Stimulated activated CD4-positive, alpha-beta T cell treated with anti-CD3 and anti-CD28 coated beads, Interleukin-1b, Interleukin-23, amount 100 ng/mL, for 1 hour (primary cell): ENCODE measurements at regions not wholly inside any gene's neighbourhood (a gene's known extent, or its start where the extent isn't known, plus 50 kb on each side); places are given as distances from the start of the nearest gene placed in this dataset.
"Not testable (repeated sequence)": the region's sequence is repeated elsewhere in the genome, so short reads cannot be mapped to it uniquely, and the experiment has no call there.

Experiments used
- DNase-seq, 2 donors: peaks; one replicate each; pipeline ENCODE4 v3.0.0-alpha.2; 2020; ENCODE audit warnings: low read depth in 2 of 2

- no peak for DNase-seq
Observed at GRCh38 chr18:67010919-67011318, 407.0 kb upstream of the CDH19 start.

DNA sequence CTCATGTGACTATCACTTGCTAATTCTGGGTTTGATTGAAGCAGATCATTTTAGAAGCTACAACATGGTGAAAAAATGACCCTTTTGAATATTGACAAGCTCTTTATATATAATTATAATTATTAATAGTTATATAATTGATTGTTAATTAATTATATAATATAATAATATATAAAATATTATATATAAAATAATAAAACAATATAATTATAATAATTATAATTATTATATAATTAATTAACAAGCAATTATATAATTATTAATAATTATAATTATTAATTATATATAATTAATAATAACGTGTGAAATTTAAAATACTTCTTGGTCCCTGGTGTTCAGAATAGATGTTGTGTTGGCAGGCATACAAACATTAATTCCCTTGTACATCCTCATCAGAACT is 404.1 kb upstream of the CDH19 start:
- no peak for DNase-seq

- DNase-seq, result no peak
Observed at GRCh38 chr18:67007085-67007484, 403.2 kb upstream of the CDH19 start.

GRCh38 chr18:67001052-67001451 is 397.2 kb upstream of the CDH19 start:
- no peak for DNase-seq

- no peak for DNase-seq
Observed at GRCh38 chr18:66999003-66999402, 395.1 kb upstream of the CDH19 start.

GRCh38 chr18:66995270-66995669 is 391.4 kb upstream of the CDH19 start:
- DNase-seq, result no peak

GRCh38 chr18:66994790-66995189 is 390.9 kb upstream of the CDH19 start:
- DNase-seq, result no peak

DNA sequence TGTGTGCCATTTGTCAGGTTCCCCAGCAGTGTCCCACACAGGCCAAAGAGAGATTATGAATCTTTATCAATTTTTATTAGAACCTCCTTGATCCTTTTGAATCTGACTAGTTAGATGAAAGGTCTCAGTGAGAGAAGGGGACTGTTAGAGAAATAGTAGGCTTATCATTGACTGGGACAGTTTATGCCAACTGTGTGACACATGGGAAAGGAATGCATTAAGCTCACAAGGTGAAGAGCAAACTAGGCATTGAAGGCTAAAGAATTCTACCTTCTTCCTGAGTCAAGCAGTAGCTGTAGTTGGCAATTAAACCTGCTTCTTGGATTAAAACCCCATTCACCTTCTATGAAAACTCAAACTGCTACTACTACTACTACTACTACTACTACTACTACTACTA is 389.6 kb upstream of the CDH19 start:
- no peak for DNase-seq

DNA sequence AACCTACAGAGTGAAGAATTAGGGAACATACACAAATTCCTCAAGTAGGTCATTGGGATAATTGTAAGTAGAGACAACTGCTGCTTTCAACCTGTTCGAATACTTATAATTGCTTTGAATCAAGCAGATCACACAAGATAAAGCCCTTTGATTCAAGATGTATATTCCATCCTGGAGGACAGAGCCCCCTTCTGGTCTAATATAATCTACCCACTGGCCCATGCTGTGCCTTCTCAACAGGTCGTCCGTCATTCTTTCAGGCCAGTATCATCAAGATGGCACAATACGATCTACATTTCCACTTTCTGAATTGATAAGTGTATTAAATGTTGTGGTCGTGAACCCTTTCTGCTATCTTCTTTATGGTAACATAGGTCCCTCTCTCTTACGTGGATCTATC is 387.0 kb upstream of the CDH19 start:
- no peak for DNase-seq

- no peak for DNase-seq
Observed at GRCh38 chr18:66979009-66979408, 375.1 kb upstream of the CDH19 start.

GRCh38 chr18:66972681-66973080 is 368.8 kb upstream of the CDH19 start:
- no peak for DNase-seq

DNA sequence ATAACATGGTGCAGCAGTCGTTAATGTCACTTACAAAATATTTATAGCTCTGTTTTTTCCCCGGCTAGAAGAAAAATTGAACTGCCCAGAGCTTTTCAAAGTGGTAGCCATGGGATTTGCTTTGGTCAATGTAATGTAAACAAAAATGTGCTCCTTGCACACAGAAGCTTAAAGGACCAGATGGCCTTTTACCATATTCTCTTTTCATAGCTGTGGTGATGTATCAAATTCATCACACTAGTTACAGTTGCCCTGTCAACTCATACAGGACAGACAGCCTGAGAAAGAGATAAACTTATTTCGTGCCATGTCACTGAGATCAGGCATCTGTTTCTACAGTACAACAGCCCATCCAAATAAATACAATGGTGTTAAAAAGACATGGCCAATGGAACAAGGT is 368.1 kb upstream of the CDH19 start:
- no peak for DNase-seq

DNA sequence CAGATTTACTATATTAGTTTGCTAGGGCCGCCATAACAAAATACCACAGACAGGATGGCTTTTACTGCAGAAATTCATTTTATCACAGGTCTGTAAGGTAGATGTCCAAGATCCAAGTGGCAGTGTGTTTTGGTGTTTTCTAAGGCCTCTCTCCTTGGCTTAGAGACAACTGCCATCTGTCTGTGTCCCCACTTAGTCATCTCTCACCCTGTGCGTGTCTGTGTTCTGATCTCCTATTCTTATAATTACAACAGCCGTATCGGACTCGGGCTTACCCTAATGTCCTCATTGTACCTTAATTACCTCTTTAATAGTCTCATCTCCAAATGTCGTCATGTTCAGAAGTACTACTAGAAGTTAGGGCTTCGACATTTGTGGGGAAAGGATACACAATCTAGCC is 362.3 kb upstream of the CDH19 start:
- DNase-seq, result no peak

- DNase-seq, result no peak
Observed at GRCh38 chr18:66958309-66958708, 354.4 kb upstream of the CDH19 start.

- no peak for DNase-seq
Observed at GRCh38 chr18:66951750-66952149, 347.9 kb upstream of the CDH19 start.

- no peak for DNase-seq
Observed at GRCh38 chr18:66949419-66949818, 345.5 kb upstream of the CDH19 start.

DNA sequence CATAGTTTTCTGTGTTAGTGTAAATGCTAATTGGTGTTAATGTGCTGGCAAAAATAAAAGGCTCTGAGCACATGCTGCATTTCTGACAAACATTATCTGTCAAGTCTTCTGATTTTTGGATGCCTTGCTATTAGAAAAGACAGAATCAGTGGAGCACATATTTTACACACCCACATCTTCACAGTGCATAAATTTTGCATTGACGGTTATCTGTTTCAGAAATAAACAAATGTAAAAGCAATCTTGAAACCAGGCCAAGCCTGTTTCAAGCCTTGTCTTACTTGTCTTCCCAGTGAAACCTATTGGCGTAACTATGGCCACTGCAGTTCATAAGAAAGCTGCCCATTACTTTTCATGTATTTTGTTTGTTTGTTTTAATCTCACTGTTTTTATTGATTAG is 333.7 kb upstream of the CDH19 start:
- no peak for DNase-seq

DNA sequence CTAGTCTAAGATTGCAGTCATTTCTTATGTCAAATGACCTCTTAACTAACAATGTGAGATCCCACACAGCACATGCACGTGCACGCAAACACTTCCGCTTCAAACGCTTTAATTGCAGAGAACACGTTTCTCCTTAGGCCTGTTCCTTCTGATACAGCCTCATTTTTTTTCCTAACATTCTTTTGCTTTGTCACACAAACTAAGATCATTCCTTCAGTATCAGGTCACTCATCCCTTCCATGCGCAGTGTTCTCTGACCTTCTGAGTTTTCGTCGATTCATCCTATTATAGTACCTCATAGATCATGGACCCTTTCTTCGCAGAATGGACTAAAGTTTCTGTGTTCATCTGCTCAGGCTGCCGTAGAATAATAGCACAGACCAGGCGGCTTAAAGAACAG is 327.1 kb upstream of the CDH19 start:
- DNase-seq, result no peak

- no peak for DNase-seq
Observed at GRCh38 chr18:66916834-66917233, 312.9 kb upstream of the CDH19 start.

DNA sequence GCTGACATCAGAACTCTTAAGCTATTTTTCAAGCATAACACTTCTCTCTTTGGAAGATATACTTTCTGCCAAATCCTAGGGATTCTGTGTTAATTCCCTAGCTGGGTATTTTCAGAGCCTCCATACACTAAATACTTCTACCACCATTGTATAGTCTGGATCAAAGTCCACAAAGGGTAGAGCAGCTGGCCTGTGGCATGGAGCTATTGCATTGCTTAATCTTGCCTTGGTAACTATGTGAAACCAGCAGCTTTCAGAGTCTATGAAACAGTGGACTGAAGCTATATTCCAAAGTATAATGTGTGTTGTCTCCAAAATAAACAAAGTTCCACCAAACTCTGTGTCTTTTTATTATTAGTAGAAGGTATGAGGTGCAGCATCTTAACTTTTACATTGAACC is 296.9 kb upstream of the CDH19 start:
- DNase-seq, result no peak

- no peak for DNase-seq
Observed at GRCh38 chr18:66895631-66896030, 291.7 kb upstream of the CDH19 start.

- no peak for DNase-seq
Observed at GRCh38 chr18:66894851-66895250, 291.0 kb upstream of the CDH19 start.

- DNase-seq, result not testable (repeated sequence)
Observed at GRCh38 chr18:66892388-66892787, 288.5 kb upstream of the CDH19 start.

GRCh38 chr18:66874812-66875474 is 271.1 kb upstream of the CDH19 start:
- DNase-seq, result no peak
